ENCODE measurements at regions not wholly inside any gene's neighbourhood (a gene's known extent, or its start where the extent isn't known, plus 50 kb on each side); places are given as distances from the start of the nearest gene placed in this dataset.

DNA sequence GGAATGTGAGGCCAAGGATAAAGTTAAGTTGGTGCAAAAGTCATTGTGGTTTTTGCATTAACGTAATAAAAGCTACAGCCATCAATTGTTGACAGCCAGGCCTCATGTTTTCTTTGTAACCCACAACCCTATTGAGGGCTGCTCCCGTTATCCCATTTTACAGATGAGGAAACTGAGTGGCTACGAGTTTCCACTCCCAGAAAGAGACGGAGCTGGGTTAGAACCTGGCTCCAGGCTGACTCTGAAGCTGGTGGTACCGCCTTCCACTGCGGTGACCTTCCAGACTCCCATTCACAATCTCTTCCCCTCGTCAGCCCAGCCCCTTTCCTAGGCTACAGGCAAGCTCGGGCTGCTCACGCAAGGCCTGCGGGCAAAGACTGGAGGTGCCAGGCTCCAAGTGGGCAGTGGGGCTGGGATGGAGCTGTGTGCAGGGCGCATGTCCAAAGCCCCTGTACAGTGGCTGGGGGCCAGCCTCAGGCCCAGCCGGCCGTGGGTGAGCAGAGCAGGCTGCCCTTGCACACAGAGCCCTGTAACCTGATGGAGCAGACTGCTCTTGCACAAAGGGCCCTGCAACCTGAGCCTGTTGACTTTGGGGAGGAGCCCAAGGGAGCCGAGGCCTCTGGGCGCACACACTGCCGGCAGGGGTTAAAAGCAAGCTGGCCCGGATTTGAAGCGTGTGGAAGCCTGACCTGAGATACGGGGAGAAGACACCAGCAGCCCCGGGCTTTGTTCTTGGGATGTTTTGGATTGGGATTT is 97.4 kb upstream of the TMPRSS2 start (continued):
- TF ChIP-seq NR2F6 (IDR thresholded peaks at IDR 0.05): peak; percentile 57; the same call in 1 of the 2 replicates
- peak; percentile 79 for TF ChIP-seq NR2F6 (CRISPR knock-in tag; IDR thresholded peaks at IDR 0.05)
- TF ChIP-seq, protein P1, sequence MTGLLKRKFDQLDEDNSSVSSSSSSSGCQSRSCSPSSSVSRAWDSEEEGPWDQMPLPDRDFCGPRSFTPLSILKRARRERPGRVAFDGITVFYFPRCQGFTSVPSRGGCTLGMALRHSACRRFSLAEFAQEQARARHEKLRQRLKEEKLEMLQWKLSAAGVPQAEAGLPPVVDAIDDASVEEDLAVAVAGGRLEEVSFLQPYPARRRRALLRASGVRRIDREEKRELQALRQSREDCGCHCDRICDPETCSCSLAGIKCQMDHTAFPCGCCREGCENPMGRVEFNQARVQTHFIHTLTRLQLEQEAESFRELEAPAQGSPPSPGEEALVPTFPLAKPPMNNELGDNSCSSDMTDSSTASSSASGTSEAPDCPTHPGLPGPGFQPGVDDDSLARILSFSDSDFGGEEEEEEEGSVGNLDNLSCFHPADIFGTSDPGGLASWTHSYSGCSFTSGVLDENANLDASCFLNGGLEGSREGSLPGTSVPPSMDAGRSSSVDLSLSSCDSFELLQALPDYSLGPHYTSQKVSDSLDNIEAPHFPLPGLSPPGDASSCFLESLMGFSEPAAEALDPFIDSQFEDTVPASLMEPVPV (CRISPR knock-in tag; IDR thresholded peaks at IDR 0.05): 0 out of 2 replicates have a peak, but pooled peaks have one; percentile 52
- no peak for TF ChIP-seq ZSCAN25 (CRISPR knock-in tag; IDR thresholded peaks at IDR 0.05)
- TF ChIP-seq, protein P2, sequence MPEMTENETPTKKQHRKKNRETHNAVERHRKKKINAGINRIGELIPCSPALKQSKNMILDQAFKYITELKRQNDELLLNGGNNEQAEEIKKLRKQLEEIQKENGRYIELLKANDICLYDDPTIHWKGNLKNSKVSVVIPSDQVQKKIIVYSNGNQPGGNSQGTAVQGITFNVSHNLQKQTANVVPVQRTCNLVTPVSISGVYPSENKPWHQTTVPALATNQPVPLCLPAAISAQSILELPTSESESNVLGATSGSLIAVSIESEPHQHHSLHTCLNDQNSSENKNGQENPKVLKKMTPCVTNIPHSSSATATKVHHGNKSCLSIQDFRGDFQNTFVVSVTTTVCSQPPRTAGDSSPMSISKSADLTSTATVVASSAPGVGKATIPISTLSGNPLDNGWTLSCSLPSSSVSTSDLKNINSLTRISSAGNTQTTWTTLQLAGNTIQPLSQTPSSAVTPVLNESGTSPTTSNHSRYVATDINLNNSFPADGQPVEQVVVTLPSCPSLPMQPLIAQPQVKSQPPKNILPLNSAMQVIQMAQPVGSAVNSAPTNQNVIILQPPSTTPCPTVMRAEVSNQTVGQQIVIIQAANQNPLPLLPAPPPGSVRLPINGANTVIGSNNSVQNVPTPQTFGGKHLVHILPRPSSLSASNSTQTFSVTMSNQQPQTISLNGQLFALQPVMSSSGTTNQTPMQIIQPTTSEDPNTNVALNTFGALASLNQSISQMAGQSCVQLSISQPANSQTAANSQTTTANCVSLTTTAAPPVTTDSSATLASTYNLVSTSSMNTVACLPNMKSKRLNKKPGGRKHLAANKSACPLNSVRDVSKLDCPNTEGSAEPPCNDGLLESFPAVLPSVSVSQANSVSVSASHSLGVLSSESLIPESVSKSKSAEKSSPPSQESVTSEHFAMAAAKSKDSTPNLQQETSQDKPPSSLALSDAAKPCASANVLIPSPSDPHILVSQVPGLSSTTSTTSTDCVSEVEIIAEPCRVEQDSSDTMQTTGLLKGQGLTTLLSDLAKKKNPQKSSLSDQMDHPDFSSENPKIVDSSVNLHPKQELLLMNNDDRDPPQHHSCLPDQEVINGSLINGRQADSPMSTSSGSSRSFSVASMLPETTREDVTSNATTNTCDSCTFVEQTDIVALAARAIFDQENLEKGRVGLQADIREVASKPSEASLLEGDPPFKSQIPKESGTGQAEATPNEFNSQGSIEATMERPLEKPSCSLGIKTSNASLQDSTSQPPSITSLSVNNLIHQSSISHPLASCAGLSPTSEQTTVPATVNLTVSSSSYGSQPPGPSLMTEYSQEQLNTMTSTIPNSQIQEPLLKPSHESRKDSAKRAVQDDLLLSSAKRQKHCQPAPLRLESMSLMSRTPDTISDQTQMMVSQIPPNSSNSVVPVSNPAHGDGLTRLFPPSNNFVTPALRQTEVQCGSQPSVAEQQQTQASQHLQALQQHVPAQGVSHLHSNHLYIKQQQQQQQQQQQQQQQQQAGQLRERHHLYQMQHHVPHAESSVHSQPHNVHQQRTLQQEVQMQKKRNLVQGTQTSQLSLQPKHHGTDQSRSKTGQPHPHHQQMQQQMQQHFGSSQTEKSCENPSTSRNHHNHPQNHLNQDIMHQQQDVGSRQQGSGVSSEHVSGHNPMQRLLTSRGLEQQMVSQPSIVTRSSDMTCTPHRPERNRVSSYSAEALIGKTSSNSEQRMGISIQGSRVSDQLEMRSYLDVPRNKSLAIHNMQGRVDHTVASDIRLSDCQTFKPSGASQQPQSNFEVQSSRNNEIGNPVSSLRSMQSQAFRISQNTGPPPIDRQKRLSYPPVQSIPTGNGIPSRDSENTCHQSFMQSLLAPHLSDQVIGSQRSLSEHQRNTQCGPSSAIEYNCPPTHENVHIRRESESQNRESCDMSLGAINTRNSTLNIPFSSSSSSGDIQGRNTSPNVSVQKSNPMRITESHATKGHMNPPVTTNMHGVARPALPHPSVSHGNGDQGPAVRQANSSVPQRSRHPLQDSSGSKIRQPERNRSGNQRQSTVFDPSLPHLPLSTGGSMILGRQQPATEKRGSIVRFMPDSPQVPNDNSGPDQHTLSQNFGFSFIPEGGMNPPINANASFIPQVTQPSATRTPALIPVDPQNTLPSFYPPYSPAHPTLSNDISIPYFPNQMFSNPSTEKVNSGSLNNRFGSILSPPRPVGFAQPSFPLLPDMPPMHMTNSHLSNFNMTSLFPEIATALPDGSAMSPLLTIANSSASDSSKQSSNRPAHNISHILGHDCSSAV (CRISPR knock-in tag; IDR thresholded peaks at IDR 0.05; ENCODE audit: borderline replicate concordance): no peak
- TF ChIP-seq NFE2 (CRISPR knock-in tag; IDR thresholded peaks at IDR 0.05): no peak
- TF ChIP-seq MAFF (IDR thresholded peaks at IDR 0.05; ENCODE audit: low read depth, low read length): no peak
- TF ChIP-seq, protein P3, sequence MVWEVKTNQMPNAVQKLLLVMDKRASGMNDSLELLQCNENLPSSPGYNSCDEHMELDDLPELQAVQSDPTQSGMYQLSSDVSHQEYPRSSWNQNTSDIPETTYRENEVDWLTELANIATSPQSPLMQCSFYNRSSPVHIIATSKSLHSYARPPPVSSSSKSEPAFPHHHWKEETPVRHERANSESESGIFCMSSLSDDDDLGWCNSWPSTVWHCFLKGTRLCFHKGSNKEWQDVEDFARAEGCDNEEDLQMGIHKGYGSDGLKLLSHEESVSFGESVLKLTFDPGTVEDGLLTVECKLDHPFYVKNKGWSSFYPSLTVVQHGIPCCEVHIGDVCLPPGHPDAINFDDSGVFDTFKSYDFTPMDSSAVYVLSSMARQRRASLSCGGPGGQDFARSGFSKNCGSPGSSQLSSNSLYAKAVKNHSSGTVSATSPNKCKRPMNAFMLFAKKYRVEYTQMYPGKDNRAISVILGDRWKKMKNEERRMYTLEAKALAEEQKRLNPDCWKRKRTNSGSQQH (CRISPR knock-in tag; IDR thresholded peaks at IDR 0.05; ENCODE audit: low read depth): no peak
- TF ChIP-seq POGZ (CRISPR knock-in tag; IDR thresholded peaks at IDR 0.05): peak; percentile 51
- TF ChIP-seq ZBTB8A (CRISPR knock-in tag; IDR thresholded peaks at IDR 0.05; ENCODE audit: borderline replicate concordance, low read depth): no peak
- TF ChIP-seq, protein P4, sequence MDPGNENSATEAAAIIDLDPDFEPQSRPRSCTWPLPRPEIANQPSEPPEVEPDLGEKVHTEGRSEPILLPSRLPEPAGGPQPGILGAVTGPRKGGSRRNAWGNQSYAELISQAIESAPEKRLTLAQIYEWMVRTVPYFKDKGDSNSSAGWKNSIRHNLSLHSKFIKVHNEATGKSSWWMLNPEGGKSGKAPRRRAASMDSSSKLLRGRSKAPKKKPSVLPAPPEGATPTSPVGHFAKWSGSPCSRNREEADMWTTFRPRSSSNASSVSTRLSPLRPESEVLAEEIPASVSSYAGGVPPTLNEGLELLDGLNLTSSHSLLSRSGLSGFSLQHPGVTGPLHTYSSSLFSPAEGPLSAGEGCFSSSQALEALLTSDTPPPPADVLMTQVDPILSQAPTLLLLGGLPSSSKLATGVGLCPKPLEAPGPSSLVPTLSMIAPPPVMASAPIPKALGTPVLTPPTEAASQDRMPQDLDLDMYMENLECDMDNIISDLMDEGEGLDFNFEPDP (CRISPR knock-in tag; conservative IDR thresholded peaks at IDR 0.05): 0 out of 2 replicates have a peak, but pooled peaks have one; percentile 65
- no peak for TF ChIP-seq RELA (CRISPR knock-in tag; IDR thresholded peaks at IDR 0.05)
- no peak for TF ChIP-seq TP53 (CRISPR knock-in tag; conservative IDR thresholded peaks at IDR 0.05)
- TF ChIP-seq DR1 (CRISPR knock-in tag; IDR thresholded peaks at IDR 0.05): no peak
- TF ChIP-seq, protein P5, sequence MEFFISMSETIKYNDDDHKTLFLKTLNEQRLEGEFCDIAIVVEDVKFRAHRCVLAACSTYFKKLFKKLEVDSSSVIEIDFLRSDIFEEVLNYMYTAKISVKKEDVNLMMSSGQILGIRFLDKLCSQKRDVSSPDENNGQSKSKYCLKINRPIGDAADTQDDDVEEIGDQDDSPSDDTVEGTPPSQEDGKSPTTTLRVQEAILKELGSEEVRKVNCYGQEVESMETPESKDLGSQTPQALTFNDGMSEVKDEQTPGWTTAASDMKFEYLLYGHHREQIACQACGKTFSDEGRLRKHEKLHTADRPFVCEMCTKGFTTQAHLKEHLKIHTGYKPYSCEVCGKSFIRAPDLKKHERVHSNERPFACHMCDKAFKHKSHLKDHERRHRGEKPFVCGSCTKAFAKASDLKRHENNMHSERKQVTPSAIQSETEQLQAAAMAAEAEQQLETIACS (CRISPR knock-in tag; IDR thresholded peaks at IDR 0.05): no peak
- TF ChIP-seq NCOR1 (IDR thresholded peaks at IDR 0.05; ENCODE audit: borderline replicate concordance, low read length): no peak

Data from HepG2 (cell line).